GM18907 (cell line): ENCODE measurements at regions not wholly inside any gene's neighbourhood (a gene's known extent, or its start where the extent isn't known, plus 50 kb on each side); places are given as distances from the start of the nearest gene placed in this dataset.
"Not testable (repeated sequence)": the region's sequence is repeated elsewhere in the genome, so short reads cannot be mapped to it uniquely, and the experiment has no call there.

Experiments
- ATAC-seq: cut with Tn5 transposase; IDR thresholded peaks from one replicate; pipeline ENCODE4 v1.9.1; 2021; ENCODE audit warnings: mild to moderate bottlenecking, moderate library complexity; ENCODE audit not compliant: unreplicated experiment

GRCh38 chr14:38600572-38600971, 344.7 kb upstream of the CLEC14A start:
- ATAC-seq = not testable (repeated sequence)

- ATAC-seq = no peak
Observed at GRCh38 chr14:38593476-38593875, 337.6 kb upstream of the CLEC14A start.

- no peak for ATAC-seq
Observed at GRCh38 chr14:38592764-38593442, 337.0 kb upstream of the CLEC14A start.

- no peak for ATAC-seq
Observed at GRCh38 chr14:38589747-38590350, 334.0 kb upstream of the CLEC14A start.

- ATAC-seq = no peak
Observed at GRCh38 chr14:38583471-38583870, 327.6 kb upstream of the CLEC14A start.

- no peak for ATAC-seq
Observed at GRCh38 chr14:38578278-38578681, 322.4 kb upstream of the CLEC14A start.

GRCh38 chr14:38567703-38568102, 311.8 kb upstream of the CLEC14A start:
- no peak for ATAC-seq

GRCh38 chr14:38561657-38562056, 305.8 kb upstream of the CLEC14A start:
- no peak for ATAC-seq

GRCh38 chr14:38559711-38560110, 303.8 kb upstream of the CLEC14A start:
- no peak for ATAC-seq

- ATAC-seq = not testable (repeated sequence)
Observed at GRCh38 chr14:38557391-38557790, 301.5 kb upstream of the CLEC14A start.

- no peak for ATAC-seq
Observed at GRCh38 chr14:38556252-38556651, 300.4 kb upstream of the CLEC14A start.

GRCh38 chr14:38554026-38554425, 298.1 kb upstream of the CLEC14A start:
- no peak for ATAC-seq

- ATAC-seq = no peak
Observed at GRCh38 chr14:38553586-38553985, 297.7 kb upstream of the CLEC14A start.

GRCh38 chr14:38549564-38549963, 293.7 kb upstream of the CLEC14A start:
- ATAC-seq = no peak

GRCh38 chr14:38547961-38548490, 292.1 kb upstream of the CLEC14A start:
- no peak for ATAC-seq

- no peak for ATAC-seq
Observed at GRCh38 chr14:38546932-38547551, 291.1 kb upstream of the CLEC14A start.

- no peak for ATAC-seq
Observed at GRCh38 chr14:38544776-38545175, 288.9 kb upstream of the CLEC14A start.

GRCh38 chr14:38543851-38544250, 288.0 kb upstream of the CLEC14A start:
- ATAC-seq = not testable (repeated sequence)

- not testable (repeated sequence) for ATAC-seq
Observed at GRCh38 chr14:38538053-38538452, 282.2 kb upstream of the CLEC14A start.

- ATAC-seq = no peak
Observed at GRCh38 chr14:38536376-38537038, 280.6 kb upstream of the CLEC14A start.

GRCh38 chr14:38528582-38528981, 272.7 kb upstream of the CLEC14A start:
- ATAC-seq = no peak
